ENCODE measurements at regions not wholly inside any gene's neighbourhood (a gene's known extent, or its start where the extent isn't known, plus 50 kb on each side); places are given as distances from the start of the nearest gene placed in this dataset.
"Not testable (repeated sequence)": the region's sequence is repeated elsewhere in the genome, so short reads cannot be mapped to it uniquely, and the experiment has no call there.

GRCh38 chr5:177941386-177941785 is 54.7 kb downstream of the PROP1 start:
- H3K27me3 ChIP-seq (ENCODE audit: control insufficient read depth, insufficient read depth, low read length); DNase-seq (ENCODE audit: low read depth); H3K4me3 ChIP-seq (ENCODE audit: low read depth, low read length); H3K36me3 ChIP-seq (ENCODE audit: control insufficient read depth, insufficient read depth, low read length): not testable (repeated sequence)
- FAIRE-seq = peak; percentile 60

DNA sequence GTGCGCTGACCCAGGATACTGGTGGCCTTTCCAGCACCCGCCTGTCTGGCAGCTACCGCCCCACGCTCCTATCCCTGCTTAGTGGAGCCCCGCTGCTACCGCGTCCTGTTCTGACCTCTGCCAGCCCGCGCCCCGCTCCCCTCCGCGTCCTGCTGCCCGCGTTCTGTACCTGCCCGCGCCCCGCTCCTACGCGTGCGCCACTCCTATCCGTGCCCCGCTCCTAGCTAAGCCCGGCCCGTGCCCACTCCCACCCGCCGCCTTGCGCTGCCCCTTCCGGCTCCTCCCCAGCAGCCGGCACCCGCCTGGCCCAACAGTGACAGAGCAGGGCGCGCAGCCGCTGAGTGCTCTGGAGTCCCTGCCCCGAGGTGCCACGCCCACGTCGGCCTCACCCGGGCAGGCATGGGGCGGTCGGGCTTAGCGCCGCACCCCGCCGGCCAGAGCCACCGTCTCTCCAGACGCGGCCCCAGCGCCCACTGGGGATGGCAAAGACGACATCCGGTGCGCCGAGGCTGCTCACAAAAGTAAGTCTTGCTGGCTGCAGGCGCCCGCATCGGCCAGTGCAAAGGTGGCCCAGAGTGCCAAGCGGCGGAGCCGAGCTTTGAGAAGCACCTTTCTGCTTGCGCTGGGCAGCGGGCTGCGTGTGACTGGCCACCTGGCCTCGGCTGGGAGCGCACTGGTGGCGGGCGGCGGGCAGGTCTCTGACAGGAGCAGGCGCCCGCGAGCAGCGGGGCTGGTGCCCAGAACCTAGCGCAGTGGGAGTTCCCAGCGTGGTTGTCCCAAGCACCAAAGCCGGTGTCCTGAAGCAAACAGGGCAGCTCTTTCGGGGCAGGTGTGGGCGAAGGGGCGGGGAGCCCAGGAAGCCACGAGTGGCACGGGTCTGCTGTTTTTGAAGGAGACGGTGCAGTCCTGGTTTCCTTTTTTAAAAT is 56.5 kb downstream of the PROP1 start:
- peak; percentile 18 for DNase-seq (ENCODE audit: low read depth)
- H3K27me3 ChIP-seq (ENCODE audit: control insufficient read depth, insufficient read depth, low read length); FAIRE-seq; H3K36me3 ChIP-seq (ENCODE audit: control insufficient read depth, insufficient read depth, low read length): not testable (repeated sequence)
- peak overlapping the region; percentile 39 for H3K4me3 ChIP-seq (ENCODE audit: low read depth, low read length)

- H3K4me3 ChIP-seq (ENCODE audit: low read depth, low read length) = peak overlapping the region; percentile 39
- H3K36me3 ChIP-seq (ENCODE audit: control insufficient read depth, insufficient read depth, low read length); DNase-seq (ENCODE audit: low read depth); FAIRE-seq; H3K27me3 ChIP-seq (ENCODE audit: control insufficient read depth, insufficient read depth, low read length): not testable (repeated sequence)
These were observed 57.3 kb downstream of the PROP1 start for GRCh38 chr5:177938767-177939166.

- H3K36me3 ChIP-seq (ENCODE audit: control insufficient read depth, insufficient read depth, low read length); H3K27me3 ChIP-seq (ENCODE audit: control insufficient read depth, insufficient read depth, low read length); H3K4me3 ChIP-seq (ENCODE audit: low read depth, low read length); DNase-seq (ENCODE audit: low read depth); FAIRE-seq: not testable (repeated sequence)
These were observed 61.8 kb downstream of the PROP1 start for GRCh38 chr5:177934233-177934632.

- not testable (repeated sequence) for H3K36me3 ChIP-seq (ENCODE audit: control insufficient read depth, insufficient read depth, low read length); H3K27me3 ChIP-seq (ENCODE audit: control insufficient read depth, insufficient read depth, low read length); H3K4me3 ChIP-seq (ENCODE audit: low read depth, low read length); FAIRE-seq
- DNase-seq (ENCODE audit: low read depth) = peak; percentile 41
These were observed 65.6 kb downstream of the PROP1 start for GRCh38 chr5:177930269-177931022.

- DNase-seq (ENCODE audit: low read depth); H3K36me3 ChIP-seq (ENCODE audit: control insufficient read depth, insufficient read depth, low read length); H3K27me3 ChIP-seq (ENCODE audit: control insufficient read depth, insufficient read depth, low read length); FAIRE-seq; H3K4me3 ChIP-seq (ENCODE audit: low read depth, low read length): not testable (repeated sequence)
These were observed 66.4 kb downstream of the PROP1 start for GRCh38 chr5:177929618-177930017.

DNA sequence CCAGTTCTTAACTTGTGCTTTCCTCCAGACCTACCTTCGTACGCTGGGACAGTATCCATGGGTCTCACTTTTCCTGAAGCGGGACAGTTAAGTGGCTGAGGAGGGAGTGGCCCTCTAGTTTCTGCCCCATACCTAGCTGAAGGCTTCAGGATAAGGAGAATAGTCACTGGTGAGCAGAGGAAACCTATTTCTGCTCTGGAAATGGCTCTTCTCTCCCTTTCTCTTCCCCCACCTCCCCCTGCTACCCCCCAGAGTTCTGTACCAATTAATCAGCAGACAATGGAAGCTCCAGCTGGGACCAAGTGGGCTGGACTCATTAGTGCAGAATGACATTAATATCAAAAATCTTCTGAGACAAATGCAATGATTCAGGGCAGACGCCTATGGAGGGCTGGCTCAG is 68.5 kb downstream of the PROP1 start:
- not testable (repeated sequence) for H3K27me3 ChIP-seq (ENCODE audit: control insufficient read depth, insufficient read depth, low read length); H3K4me3 ChIP-seq (ENCODE audit: low read depth, low read length); H3K36me3 ChIP-seq (ENCODE audit: control insufficient read depth, insufficient read depth, low read length); DNase-seq (ENCODE audit: low read depth)
- peak; percentile 62 for FAIRE-seq

DNA sequence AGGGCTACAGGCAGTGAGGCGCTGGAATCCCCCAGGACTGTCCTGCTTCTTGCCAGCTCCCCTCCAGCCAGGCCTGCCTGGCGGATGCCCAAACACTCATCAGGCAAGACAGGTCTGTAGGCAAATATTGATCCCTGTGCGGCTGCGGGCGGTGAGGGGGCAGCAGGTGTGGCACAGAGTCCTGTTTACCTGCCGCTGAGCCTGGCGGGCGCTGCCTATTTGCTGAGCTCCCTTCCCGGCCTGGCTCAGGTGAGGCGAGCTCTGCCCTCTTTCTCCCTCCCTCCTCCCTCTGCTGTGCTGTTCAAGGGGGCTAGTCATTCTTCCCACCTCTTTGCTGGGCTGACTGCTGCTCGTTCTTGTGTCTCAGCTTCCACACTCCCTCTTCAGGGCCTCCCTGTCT is 71.5 kb downstream of the PROP1 start:
- not testable (repeated sequence) for DNase-seq (ENCODE audit: low read depth); H3K27me3 ChIP-seq (ENCODE audit: control insufficient read depth, insufficient read depth, low read length); H3K36me3 ChIP-seq (ENCODE audit: control insufficient read depth, insufficient read depth, low read length); FAIRE-seq; H3K4me3 ChIP-seq (ENCODE audit: low read depth, low read length)

GRCh38 chr5:177923837-177924236 is 72.2 kb downstream of the PROP1 start:
- FAIRE-seq; H3K4me3 ChIP-seq (ENCODE audit: low read depth, low read length); H3K36me3 ChIP-seq (ENCODE audit: control insufficient read depth, insufficient read depth, low read length); H3K27me3 ChIP-seq (ENCODE audit: control insufficient read depth, insufficient read depth, low read length); DNase-seq (ENCODE audit: low read depth): not testable (repeated sequence)

DNA sequence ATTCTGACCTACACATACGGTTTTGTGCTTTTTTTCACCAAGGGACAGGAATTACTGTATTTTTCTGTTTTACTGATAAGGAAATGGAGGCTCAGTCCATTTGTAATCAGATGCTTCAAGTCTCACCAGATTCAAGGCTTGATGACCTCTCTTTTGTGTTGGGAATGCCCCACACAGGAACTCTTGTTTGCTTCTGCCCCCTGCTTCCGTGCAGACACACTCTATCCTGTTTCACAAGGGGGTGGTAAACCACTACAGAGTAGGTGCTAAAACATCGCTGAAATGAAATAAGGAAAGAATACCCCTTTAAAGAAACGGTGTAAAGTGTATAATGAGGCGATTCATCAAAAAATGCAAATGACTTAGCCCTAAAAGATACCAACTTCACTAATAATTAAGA is 72.9 kb downstream of the PROP1 start:
- H3K36me3 ChIP-seq (ENCODE audit: control insufficient read depth, insufficient read depth, low read length); DNase-seq (ENCODE audit: low read depth); H3K4me3 ChIP-seq (ENCODE audit: low read depth, low read length); FAIRE-seq; H3K27me3 ChIP-seq (ENCODE audit: control insufficient read depth, insufficient read depth, low read length): not testable (repeated sequence)

DNA sequence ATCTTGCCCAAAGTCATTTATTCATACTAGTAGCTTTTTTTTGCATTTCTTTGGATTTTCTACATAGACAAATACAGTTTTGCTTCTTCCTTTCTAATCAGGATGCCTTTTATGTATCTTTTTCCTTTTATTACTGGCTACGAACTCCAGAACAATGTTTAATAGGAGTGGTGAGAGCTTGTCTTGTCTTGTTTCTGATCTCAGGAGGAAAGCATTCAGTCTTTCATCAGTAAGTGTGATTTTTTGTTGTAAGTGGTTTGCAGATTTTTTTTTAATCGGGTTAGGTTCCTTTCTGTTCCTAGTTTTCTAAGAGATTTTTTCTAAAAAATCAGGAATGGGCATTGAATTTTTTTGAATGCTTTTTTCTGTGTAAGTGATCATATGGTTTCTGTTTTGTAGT is 86.8 kb downstream of the PROP1 start:
- H3K27me3 ChIP-seq (ENCODE audit: control insufficient read depth, insufficient read depth, low read length); FAIRE-seq: not testable (repeated sequence)
- DNase-seq (ENCODE audit: low read depth) = peak; percentile 82

DNA sequence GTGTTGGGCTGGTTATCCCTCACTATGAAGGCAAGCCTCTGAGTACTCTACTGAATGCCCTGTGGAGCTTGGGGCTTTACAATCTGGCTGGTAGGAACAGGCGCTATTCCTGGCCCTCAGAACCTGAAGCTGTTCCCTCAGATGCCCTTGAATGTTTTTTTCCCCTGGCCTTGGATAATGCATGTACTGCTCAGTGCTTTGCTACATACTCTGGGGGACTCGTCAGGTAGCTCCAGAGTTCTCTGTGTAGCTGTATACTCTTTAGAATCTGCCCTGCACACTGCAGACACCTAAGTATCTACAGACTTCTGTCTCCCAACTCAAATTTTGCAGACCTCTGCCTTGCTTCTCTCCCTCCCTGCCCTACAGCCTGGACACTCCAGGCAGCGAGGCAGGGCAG is 93.2 kb downstream of the PROP1 start:
- not testable (repeated sequence) for H3K27me3 ChIP-seq (ENCODE audit: control insufficient read depth, insufficient read depth, low read length); H3K36me3 ChIP-seq (ENCODE audit: control insufficient read depth, insufficient read depth, low read length); H3K4me3 ChIP-seq (ENCODE audit: low read depth, low read length); DNase-seq (ENCODE audit: low read depth)
- FAIRE-seq = peak; percentile 47

More for the DNA sequence above, 86.8 kb downstream of the PROP1 start:
- H3K4me3 ChIP-seq (ENCODE audit: low read depth, low read length); H3K36me3 ChIP-seq (ENCODE audit: control insufficient read depth, insufficient read depth, low read length): not testable (repeated sequence)

DNA sequence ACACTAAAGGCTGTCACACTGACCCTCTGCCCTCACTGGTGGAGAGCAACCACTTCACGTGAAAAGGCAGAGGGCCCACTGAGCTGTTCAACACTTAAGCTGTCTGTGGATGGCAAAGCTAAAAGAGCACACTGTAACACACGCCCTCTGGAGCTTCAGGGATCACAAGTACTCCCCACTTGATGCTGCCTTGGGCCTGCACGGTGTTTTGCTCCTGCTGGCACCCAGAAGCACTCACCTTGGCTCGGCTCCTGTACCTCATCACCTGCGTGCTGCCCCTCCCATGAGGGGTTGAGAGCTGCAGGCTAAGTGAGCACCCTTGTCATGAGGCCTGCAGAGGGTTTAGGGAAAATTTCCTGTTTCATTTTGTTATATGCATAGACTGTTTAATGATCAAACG is 96.0 kb downstream of the PROP1 start:
- peak; percentile 98 for FAIRE-seq
- DNase-seq (ENCODE audit: low read depth) = not testable (repeated sequence)

DNA sequence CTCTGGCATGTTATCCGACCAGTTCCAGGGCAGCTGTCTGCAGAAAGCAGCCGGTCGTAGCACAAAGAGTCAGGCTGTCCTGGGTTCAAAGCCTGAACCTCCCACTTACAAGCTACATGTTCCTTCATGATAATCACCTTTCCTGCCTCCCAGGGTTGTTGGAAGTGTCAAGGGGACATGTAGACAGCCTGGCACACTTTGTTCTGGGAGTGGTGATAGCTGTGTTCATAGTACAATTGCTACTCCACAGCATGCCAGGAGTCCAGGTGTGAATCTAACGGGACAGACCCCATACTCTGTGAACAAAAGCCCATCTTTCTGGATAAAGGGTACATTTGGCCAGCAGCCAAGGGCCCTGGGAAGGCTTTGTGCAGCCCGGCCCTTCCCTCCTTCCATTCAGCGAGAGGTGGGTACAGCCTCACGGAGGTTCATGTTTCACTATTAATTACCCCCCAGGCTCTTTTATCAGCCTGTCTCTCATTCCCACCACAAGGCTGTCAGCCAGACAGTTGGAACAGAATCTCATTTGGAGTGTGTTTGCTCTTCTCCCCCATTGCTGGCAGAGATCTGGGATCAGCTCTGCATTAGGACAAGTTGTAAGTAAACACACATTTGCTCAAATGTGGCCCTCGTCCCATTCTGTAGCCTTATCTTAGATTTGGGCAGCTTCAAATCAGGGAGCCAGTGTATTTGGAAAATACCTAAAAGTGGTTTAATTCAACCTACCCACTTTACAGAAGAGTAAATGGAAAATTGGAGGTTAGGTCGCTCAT is 101.2 kb downstream of the PROP1 start:
- not testable (repeated sequence) for DNase-seq (ENCODE audit: low read depth); H3K27me3 ChIP-seq (ENCODE audit: control insufficient read depth, insufficient read depth, low read length); H3K36me3 ChIP-seq (ENCODE audit: control insufficient read depth, insufficient read depth, low read length); FAIRE-seq; H3K4me3 ChIP-seq (ENCODE audit: low read depth, low read length)

More for the DNA sequence above, 96.0 kb downstream of the PROP1 start:
- not testable (repeated sequence) for H3K4me3 ChIP-seq (ENCODE audit: low read depth, low read length); H3K27me3 ChIP-seq (ENCODE audit: control insufficient read depth, insufficient read depth, low read length); H3K36me3 ChIP-seq (ENCODE audit: control insufficient read depth, insufficient read depth, low read length)
